ENCODE measurements at regions not wholly inside any gene's neighbourhood (a gene's known extent, or its start where the extent isn't known, plus 50 kb on each side); places are given as distances from the start of the nearest gene placed in this dataset.
"Not testable (repeated sequence)": the region's sequence is repeated elsewhere in the genome, so short reads cannot be mapped to it uniquely, and the experiment has no call there.

DNA sequence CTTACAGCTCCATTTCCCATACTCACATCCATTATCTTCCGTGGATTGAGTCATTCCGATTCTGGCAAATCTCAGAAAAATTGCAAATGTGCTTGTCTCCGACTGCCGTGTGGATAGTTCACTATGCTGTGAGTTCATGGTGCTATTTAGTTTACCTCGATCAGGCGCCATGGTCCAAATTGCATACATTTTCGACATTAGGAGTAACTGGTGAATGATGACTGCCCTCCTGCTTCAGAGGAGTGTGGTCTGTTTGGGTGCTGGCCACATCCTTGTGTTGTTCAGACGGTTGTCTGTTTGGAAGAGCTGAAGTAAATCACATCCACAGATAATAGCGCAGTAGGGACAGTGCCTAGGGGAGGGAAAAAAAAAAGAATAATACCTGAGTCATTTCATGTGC, 439.5 kb downstream of the ZNF516 start:
- no peak overlapping the region for H3K27ac Mint-ChIP-seq
- H3K4me3 Mint-ChIP-seq: no peak overlapping the region
- H3K4me1 Mint-ChIP-seq: no peaks in the 10 kb centered on the region
- CTCF ChIA-PET: no interaction called here
- no peaks in the 10 kb centered on the region for H3K27me3 Mint-ChIP-seq
- no peak for DNase-seq
- H3K9me3 Mint-ChIP-seq: no peaks in the 10 kb centered on the region
- POLR2A ChIA-PET: no interaction called here
- no peaks in the 10 kb centered on the region for H3K36me3 Mint-ChIP-seq (ENCODE audit: low read depth)

- DNase-seq: no peak
- Mint-ChIP-seq H3K4me3 (no peak overlapping the region), H3K27me3 (no peaks in the 10 kb centered on the region), H3K27ac (no peak overlapping the region), H3K4me1 (no peaks in the 10 kb centered on the region), H3K36me3 (ENCODE audit: low read depth) (no peaks in the 10 kb centered on the region), H3K9me3 (no peaks in the 10 kb centered on the region)
- ChIA-PET POLR2A (no interaction called here), CTCF (no interaction called here)
Observed at GRCh38 chr18:76055025-76055424, 440.0 kb downstream of the ZNF516 start.

DNA sequence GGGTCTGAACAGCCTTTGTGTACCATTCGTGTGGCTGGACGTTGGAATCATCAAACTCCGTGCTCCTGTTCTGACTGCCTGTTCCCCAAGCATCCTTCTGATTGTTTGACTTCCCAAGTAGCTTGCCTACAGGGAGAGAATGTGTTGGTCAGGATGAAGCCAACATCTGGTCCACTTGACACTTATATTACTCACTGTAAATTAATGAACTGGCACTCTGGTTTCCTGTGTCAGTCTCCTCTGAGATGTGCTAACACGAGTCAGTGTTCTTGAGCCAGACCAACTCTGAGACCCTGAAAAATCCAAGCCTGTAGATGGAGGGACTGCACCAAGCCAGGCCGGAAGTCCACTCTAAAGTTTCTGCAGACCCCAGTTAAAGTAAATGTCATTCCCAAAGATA, 440.9 kb downstream of the ZNF516 start:
- no peaks in the 10 kb centered on the region for H3K36me3 Mint-ChIP-seq (ENCODE audit: low read depth)
- POLR2A ChIA-PET: no interaction called here
- CTCF ChIA-PET: no interaction called here
- H3K27me3 Mint-ChIP-seq: no peaks in the 10 kb centered on the region
- H3K27ac Mint-ChIP-seq: no peak overlapping the region
- H3K4me1 Mint-ChIP-seq: no peaks in the 10 kb centered on the region
- DNase-seq: no peak
- no peaks in the 10 kb centered on the region for H3K9me3 Mint-ChIP-seq
- no peak overlapping the region for H3K4me3 Mint-ChIP-seq

GRCh38 chr18:76053551-76053950, 441.5 kb downstream of the ZNF516 start:
- no peak for DNase-seq
- Mint-ChIP-seq H3K36me3 (ENCODE audit: low read depth) (no peaks in the 10 kb centered on the region), H3K27ac (no peak overlapping the region), H3K4me3 (no peak overlapping the region), H3K27me3 (no peaks in the 10 kb centered on the region), H3K4me1 (no peaks in the 10 kb centered on the region), H3K9me3 (no peaks in the 10 kb centered on the region)
- POLR2A ChIA-PET: no interaction called here
- CTCF ChIA-PET: no interaction called here

DNA sequence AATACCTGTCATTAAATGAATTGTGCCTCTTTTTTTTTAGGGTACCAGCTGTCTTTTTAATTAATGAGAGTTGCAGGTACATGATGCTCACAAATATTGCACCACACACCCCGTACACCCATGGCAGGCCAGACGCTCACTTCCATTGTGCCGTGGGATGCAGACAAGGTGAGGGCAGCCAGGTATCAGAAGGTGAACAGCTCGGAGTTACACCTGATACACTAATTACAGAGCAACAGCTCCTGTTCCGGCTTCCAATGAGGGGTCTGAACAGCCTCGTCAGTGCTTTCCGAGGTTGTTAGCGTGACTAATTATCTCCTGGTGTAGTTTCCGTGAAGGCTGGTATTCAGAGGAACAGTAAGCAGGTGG, 442.8 kb downstream of the ZNF516 start:
- DNase-seq: no peak
- Mint-ChIP-seq H3K9me3 (no peaks in the 10 kb centered on the region), H3K27me3 (no peaks in the 10 kb centered on the region), H3K27ac (no peak overlapping the region), H3K36me3 (ENCODE audit: low read depth) (no peaks in the 10 kb centered on the region), H3K4me1 (no peaks in the 10 kb centered on the region), H3K4me3 (no peak overlapping the region)
- ChIA-PET POLR2A (no interaction called here), CTCF (no interaction called here)

DNA sequence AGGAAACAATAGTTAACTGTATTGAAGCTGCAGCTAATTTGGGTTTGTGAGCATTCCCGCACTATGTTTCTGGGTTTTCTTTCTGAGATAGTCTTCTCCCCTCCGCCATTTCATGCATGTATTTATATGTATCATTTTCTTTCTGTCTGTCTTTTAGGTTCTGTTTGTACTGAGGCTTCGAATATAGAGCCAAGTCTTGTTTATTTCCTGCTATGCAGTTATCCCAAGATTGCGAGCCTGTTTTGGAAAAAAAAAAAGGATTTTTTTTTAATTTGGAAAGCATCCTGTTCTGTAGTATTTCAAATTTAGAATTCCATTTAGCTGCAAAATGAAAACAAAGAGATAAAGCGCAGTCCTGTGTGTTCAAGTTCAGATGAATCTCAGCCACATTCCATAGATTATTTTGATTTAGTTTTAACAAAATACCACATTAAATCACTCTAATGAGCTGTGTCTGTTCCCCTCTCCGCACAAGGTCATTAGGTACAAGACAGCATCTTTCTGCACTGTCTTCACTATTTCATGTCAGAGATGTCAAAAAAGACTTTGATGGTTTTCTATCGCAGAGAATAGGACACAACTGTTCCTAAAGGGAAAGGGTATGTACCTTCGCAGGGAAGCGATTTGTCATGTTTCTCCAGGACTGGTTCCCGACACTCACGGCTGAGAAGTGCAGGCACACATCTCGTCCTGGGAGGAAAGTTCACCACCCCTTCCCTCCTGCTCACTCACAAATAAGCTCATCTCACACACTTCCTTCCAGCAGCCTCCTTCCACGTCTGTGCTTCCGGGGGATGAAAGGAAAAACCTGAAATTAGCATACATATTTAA, 443.4 kb downstream of the ZNF516 start:
- Mint-ChIP-seq H3K27ac (no peak overlapping the region), H3K4me1 (no peaks in the 10 kb centered on the region), H3K4me3 (no peak overlapping the region), H3K36me3 (ENCODE audit: low read depth) (no peaks in the 10 kb centered on the region), H3K9me3 (no peaks in the 10 kb centered on the region), H3K27me3 (no peaks in the 10 kb centered on the region)
- no peak for DNase-seq
- ChIA-PET CTCF (interaction anchor here (0.5 kb wide), 1 partner anchor 83 kb away, joined by 4 read pairs; no protein-coding TSS in a partner anchor), POLR2A (no interaction called here)

GRCh38 chr18:76046221-76046620, 448.8 kb downstream of the ZNF516 start:
- Mint-ChIP-seq H3K27ac (no peak overlapping the region), H3K4me3 (no peak overlapping the region), H3K36me3 (ENCODE audit: low read depth) (no peaks in the 10 kb centered on the region), H3K27me3 (no peaks in the 10 kb centered on the region), H3K9me3 (no peaks in the 10 kb centered on the region), H3K4me1 (no peaks in the 10 kb centered on the region)
- ChIA-PET POLR2A (no interaction called here), CTCF (no interaction called here)
- no peak for DNase-seq

- no peaks in the 10 kb centered on the region for H3K4me1 Mint-ChIP-seq
- H3K27me3 Mint-ChIP-seq: no peaks in the 10 kb centered on the region
- ChIA-PET CTCF (no interaction called here), POLR2A (no interaction called here)
- H3K9me3 Mint-ChIP-seq: no peaks in the 10 kb centered on the region
- no peaks in the 10 kb centered on the region for H3K36me3 Mint-ChIP-seq (ENCODE audit: low read depth)
- no peak overlapping the region for H3K4me3 Mint-ChIP-seq
- no peak for DNase-seq
- no peak overlapping the region for H3K27ac Mint-ChIP-seq
Observed at GRCh38 chr18:76042511-76042910, 452.5 kb downstream of the ZNF516 start.

DNA sequence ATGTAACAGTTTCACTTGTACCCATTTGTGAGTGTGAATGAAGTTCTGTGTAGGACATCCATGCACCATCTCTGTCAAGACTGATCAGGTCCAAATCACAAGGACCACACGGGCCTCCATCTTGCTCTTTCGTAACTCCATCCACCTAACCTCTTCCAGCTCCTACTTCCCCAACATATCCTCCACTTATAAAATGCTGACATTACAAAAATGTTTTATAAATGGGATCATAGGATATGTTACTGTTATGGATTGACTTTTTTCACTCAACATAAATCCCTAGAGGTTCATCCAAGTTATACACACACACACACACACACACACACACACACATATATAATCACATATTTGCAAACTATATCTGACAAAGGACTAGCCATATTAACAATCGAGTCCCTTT, 476.8 kb downstream of the ZNF516 start:
- ChIA-PET POLR2A (no interaction called here), CTCF (no interaction called here)
- Mint-ChIP-seq H3K27me3 (no peaks in the 10 kb centered on the region), H3K4me3 (no peak overlapping the region), H3K27ac (no peak overlapping the region), H3K36me3 (ENCODE audit: low read depth) (no peaks in the 10 kb centered on the region), H3K4me1 (no peaks in the 10 kb centered on the region), H3K9me3 (no peaks in the 10 kb centered on the region)
- DNase-seq: no peak

DNA sequence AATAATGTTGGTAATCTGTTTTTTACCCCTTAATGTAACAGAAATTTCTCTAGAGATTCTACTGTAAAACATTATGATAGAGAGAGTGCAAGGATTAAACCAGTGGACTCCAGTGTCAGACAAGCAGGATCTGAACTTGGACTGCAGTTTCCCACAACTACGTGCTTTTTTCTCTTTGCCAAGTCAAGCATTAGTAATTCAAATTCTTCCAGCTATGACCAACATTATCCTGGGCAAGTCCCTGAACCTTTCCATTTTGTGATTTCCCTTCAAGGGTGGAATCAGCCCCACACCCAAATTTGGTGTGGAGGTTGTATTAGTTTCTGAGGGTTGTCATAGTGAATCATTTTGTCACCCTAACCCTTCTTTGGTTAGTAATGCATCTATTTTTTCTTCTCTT, 482.0 kb downstream of the ZNF516 start:
- Mint-ChIP-seq H3K36me3 (ENCODE audit: low read depth) (no peaks in the 10 kb centered on the region), H3K9me3 (no peaks in the 10 kb centered on the region), H3K4me1 (no peaks in the 10 kb centered on the region), H3K27ac (no peak overlapping the region), H3K4me3 (no peak overlapping the region), H3K27me3 (no peaks in the 10 kb centered on the region)
- DNase-seq: no peak
- ChIA-PET POLR2A (no interaction called here), CTCF (no interaction called here)

DNA sequence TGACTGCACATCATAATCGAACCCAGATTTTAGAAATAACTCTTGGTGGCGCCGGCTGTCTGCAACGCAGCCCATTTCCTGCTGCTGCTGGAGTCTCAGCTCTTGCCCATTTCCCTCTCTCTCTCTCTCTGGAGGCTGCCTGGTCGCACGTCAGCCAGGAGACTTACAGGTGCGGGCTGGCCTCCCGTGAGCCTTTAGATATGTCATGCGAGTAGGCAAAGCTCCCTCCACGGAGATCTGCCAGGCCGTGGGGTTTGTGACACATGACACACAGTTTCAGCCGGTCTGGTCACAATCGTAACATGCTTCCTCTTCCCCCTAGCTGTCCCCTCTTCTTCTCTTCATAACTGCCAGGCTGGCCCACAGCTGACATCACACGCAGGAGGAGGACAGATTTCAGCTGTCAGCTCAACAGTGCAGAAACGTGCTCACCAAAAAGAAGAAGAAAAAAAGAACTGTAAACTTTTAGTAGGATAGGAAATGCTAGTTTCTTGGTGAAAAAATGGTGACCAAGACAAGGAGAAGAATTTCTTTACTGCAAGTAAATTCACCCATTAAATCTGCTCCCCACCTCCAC, 489.3 kb downstream of the ZNF516 start:
- H3K9me3 Mint-ChIP-seq: no peaks in the 10 kb centered on the region
- H3K36me3 Mint-ChIP-seq (ENCODE audit: low read depth): no peaks in the 10 kb centered on the region
- no peaks in the 10 kb centered on the region for H3K27me3 Mint-ChIP-seq
- DNase-seq: no peak
- POLR2A ChIA-PET: no interaction called here
- no peak overlapping the region for H3K27ac Mint-ChIP-seq
- CTCF ChIA-PET: no interaction called here
- H3K4me1 Mint-ChIP-seq: no peaks in the 10 kb centered on the region
- no peak overlapping the region for H3K4me3 Mint-ChIP-seq

- not testable (repeated sequence) for H3K4me1 Mint-ChIP-seq, H3K9me3 Mint-ChIP-seq
Observed at GRCh38 chr18:75987913-75988312, 507.1 kb downstream of the ZNF516 start.

DNA sequence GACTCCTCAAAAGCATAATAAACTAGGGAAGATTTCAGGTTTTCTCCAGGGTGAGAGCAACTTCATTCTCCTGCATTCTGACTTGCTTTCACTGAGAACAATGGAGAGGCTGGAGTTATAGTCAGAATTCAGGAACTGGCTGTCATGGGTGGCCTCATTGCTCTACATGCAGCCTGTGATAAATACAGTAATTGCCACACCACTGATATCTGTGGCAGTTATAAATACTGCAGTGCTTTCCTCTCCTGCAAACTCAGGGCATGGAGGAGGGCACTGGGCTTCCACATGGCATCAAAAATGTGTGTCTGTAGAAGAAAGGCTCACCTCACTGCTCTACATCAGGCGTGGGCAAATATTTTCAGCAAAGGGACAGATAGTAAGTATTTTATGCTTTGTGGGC, 510.2 kb downstream of the ZNF516 start:
- Mint-ChIP-seq H3K4me1 (no peaks in the 10 kb centered on the region), H3K4me3 (no peak overlapping the region), H3K27ac (no peak overlapping the region), H3K9me3 (no peaks in the 10 kb centered on the region), H3K27me3 (no peaks in the 10 kb centered on the region), H3K36me3 (ENCODE audit: low read depth) (no peaks in the 10 kb centered on the region)
- CTCF ChIA-PET: no interaction called here
- POLR2A ChIA-PET: no interaction called here
- no peak for DNase-seq

More at GRCh38 chr18:75987913-75988312, 507.1 kb downstream of the ZNF516 start:
- H3K27me3 Mint-ChIP-seq; H3K27ac Mint-ChIP-seq; POLR2A ChIA-PET; CTCF ChIA-PET; DNase-seq; H3K36me3 Mint-ChIP-seq (ENCODE audit: low read depth); H3K4me3 Mint-ChIP-seq: not testable (repeated sequence)

GRCh38 chr18:75981102-75981501, 513.9 kb downstream of the ZNF516 start:
- DNase-seq: no peak
- Mint-ChIP-seq H3K27me3 (no peaks in the 10 kb centered on the region), H3K9me3 (no peaks in the 10 kb centered on the region), H3K36me3 (ENCODE audit: low read depth) (no peaks in the 10 kb centered on the region), H3K4me1 (no peaks in the 10 kb centered on the region), H3K4me3 (no peak overlapping the region), H3K27ac (no peak overlapping the region)
- POLR2A ChIA-PET: no interaction called here
- CTCF ChIA-PET: no interaction called here
